GM12872 (cell line): ENCODE measurements at regions not wholly inside any gene's neighbourhood (a gene's known extent, or its start where the extent isn't known, plus 50 kb on each side); places are given as distances from the start of the nearest gene placed in this dataset.

Experiments
- CTCF ChIP-seq: IDR thresholded peaks from 3 replicates; pipeline ENCODE4 v1.5.1; 2011; ENCODE audit warnings: low read depth, mild to moderate bottlenecking, low read length, moderate library complexity; ENCODE audit not compliant: insufficient read depth

DNA sequence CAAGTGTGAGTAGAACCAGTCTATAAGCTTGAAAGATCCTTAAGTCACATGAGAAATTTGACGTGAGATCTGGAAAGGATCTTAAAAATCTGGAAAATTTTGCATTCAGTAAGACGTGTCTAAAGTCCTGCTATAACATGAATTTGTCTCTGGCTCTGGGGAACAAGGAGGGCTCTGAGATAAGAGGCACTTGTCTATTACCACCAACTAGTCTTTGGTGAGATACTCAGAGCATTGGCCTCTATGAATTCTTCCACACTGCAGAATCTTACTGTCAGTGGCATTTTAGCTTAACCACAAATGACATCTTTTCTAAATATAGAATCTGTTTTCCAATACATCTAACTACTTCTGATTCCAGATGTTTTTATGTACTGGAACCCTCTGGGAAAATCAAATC, 1504.5 kb downstream of the DPP10 start:
- TF ChIP-seq CTCF = no peak

- TF ChIP-seq CTCF = no peak
Observed at GRCh38 chr2:115976916-115977315, 1534.5 kb downstream of the DPP10 start.

DNA sequence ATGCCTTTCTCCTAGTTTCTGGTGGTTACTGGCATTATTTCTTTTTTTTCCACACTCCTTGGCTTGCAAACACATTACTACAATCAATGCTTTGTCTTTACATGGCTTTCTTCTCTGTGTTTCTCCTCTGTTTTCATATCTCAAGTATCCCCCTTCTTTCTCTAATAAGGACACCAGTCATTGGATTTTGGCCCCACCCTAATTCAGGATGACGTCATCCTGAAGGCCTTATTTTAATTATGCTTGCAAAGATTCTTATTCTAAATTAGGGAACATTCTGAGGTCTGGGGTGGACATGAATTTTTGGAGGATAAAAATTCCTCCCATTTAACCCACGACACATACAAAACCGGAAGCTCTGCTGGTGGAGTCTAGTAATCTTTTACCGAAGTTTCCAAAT, 1556.6 kb downstream of the DPP10 start:
- TF ChIP-seq CTCF = no peak

DNA sequence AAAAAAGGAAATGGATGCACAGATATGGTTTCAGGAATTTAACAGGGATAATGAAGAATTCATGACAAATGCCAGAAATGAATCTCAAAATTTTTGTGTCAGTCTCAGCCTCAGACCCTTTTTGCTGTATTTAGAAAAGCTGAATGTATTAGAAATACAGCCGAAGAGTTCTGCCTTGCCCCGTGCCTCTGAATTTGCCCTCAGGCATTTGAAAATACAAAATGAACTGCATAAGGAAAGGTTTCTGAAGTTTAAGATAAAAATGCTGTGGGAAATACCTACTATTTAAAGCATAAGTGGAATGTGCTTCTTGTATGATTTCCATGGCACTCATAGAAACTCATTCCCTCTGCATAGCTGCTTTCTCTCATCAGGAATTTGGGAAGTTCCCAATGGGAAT, 1580.6 kb downstream of the DPP10 start:
- TF ChIP-seq CTCF = no peak

DNA sequence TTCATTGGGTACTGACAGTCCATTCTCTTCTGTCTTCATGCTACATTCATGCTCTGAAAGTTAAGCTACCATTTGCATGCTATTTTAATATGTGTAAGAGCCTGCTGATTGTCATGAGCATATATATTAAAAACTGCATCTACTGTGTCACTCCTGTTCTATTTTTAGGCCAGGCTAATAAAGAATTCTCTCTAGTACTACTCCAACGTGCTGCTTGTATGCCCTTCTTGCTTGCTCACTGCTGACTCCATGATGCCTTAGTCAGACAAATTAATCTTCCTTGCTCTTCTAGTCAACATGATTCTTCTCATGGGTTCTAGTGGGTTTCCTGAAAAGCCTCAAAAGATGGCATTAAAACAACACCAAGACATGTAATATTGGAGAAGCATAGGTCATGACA, 1600.1 kb downstream of the DPP10 start:
- TF ChIP-seq CTCF = no peak

DNA sequence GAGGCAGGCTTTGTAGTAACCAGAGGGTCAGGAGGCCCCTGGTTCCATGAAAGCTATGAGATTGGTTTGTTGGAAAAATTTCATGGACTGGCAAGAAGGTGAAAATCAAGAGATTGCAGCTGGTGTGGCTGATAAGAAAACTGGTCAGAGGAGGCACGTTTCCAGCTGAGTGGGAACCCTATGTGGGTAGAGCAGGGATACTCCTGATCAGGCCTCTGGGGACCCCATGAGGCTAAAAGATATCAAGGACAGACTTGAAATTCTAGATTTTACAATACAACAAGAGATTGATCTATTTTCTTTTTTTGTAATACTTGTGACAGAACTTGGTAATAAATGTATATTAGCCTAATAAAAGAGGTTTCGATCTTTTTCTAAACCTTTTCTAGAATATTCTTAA, 1615.1 kb downstream of the DPP10 start:
- TF ChIP-seq CTCF = no peak

DNA sequence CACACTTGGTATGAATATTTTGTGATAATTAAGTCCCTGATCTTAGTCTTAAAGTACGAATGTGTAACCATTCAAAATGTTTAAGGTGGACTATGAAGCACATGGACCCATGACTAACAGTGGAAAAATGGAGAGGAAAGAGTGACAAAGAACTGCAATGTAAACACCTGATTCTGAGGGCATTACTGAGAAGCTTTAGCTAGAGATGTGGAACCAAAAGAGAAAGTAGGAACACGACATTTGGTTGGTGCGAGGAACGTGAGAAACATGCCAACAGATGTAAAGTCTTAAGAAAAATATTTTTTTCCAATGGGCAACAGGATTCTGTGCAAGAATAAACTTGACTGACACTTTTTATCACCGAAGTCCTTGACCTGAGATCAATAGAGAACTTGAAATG, 1618.6 kb downstream of the DPP10 start:
- no peak for TF ChIP-seq CTCF

DNA sequence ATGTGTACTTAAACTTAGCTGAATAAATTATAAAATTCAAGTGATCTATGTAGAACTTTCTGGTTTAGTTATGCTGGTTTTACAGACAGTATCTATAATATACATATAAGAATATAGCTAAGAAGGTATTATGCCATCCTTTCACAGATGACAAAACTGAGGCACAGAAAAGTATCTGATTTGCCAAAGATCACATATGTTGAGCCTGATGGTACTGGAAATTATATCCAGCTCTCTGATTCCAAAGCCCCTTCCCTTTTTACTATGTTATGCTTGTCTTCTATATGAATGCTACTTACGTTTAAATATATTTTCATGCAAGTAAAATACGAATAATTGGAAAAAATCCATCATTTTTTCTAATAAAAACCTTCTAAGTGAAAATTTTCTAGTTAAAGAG, 1631.3 kb downstream of the DPP10 start:
- no peak for TF ChIP-seq CTCF
